DND-41 (cell line): ENCODE measurements at regions not wholly inside any gene's neighbourhood (a gene's known extent, or its start where the extent isn't known, plus 50 kb on each side); places are given as distances from the start of the nearest gene placed in this dataset.

Experiments used
- EZH2 ChIP-seq: IDR thresholded peaks from 3 replicates; pipeline ENCODE4 v1.6.1; 2012; ENCODE audit warnings: borderline replicate concordance, low read depth, mild to moderate bottlenecking, moderate library complexity, low read length, inconsistent platforms; ENCODE audit not compliant: severe bottlenecking
- TF ChIP-seq, protein P1 (sequence below): IDR thresholded peaks from 2 replicates; pipeline ENCODE4 v1.5.1; 2012; ENCODE audit warnings: borderline replicate concordance, low read length, moderate library complexity, mild to moderate bottlenecking; ENCODE audit not compliant: poor library complexity, severe bottlenecking; ENCODE audit errors: extremely low read depth

DNA sequence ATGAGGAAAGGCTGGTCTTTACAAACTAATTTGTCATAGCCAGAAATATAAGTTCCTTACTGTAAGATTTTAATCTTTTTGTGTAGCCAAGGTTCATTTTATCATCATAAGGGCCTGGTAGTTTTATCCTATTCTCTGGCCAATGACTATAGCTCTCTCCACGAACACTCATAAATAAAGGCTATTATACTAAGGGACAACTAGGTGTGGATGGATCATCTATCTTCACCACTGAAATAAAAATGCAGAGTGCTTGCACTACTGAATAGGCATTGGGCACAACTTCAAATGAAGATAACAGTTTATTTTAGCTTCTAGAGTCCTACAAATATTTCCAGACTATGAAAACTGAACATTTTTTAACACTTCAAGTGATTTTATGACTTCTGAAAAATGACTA is 698.6 kb downstream of the NOVA1 start:
- TF ChIP-seq, protein P1, sequence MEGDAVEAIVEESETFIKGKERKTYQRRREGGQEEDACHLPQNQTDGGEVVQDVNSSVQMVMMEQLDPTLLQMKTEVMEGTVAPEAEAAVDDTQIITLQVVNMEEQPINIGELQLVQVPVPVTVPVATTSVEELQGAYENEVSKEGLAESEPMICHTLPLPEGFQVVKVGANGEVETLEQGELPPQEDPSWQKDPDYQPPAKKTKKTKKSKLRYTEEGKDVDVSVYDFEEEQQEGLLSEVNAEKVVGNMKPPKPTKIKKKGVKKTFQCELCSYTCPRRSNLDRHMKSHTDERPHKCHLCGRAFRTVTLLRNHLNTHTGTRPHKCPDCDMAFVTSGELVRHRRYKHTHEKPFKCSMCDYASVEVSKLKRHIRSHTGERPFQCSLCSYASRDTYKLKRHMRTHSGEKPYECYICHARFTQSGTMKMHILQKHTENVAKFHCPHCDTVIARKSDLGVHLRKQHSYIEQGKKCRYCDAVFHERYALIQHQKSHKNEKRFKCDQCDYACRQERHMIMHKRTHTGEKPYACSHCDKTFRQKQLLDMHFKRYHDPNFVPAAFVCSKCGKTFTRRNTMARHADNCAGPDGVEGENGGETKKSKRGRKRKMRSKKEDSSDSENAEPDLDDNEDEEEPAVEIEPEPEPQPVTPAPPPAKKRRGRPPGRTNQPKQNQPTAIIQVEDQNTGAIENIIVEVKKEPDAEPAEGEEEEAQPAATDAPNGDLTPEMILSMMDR, result no peak
- no peak for TF ChIP-seq EZH2
